ENCODE measurements at regions not wholly inside any gene's neighbourhood (a gene's known extent, or its start where the extent isn't known, plus 50 kb on each side); places are given as distances from the start of the nearest gene placed in this dataset.

DNA sequence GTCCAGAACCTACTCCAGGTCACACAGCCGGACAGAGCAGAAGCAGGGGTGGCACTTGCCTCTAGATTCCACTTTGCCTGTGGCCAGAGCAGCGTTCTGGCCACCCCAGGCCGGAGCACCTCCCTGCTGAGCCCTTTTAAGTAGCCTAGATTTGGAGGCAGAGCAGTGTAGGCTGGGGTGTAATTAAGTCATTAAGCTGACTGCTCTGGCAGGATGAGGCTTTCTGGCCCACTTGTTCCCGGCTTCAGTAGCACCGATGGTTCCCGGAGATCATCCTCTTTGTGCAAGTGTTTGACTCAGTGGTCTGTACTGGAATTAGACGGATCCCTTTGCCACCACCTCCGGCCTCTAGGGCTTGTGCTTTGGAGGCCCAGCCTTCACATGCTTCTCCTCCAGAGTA lies 281.9 kb upstream of the ANKRD55 start:
- H3K36me3 ChIP-seq: no peaks in the 10 kb centered on the region
- no peaks in the 10 kb centered on the region for H3K4me1 ChIP-seq
- no peaks in the 10 kb centered on the region for H3K27me3 ChIP-seq
- intact Hi-C loops (cut with DNase I; ENCODE audit: low total_unique reads): no loop called here
- no peak for TF ChIP-seq POLR2A (IDR thresholded peaks at IDR 0.05)
- TF ChIP-seq CTCF (IDR thresholded peaks at IDR 0.05): no peak
- no peak overlapping the region for H3K4me3 ChIP-seq
- no peak overlapping the region for H3K27ac ChIP-seq
- no peak for DNase-seq
- H3K9me3 ChIP-seq: no peaks in the 10 kb centered on the region

DNA sequence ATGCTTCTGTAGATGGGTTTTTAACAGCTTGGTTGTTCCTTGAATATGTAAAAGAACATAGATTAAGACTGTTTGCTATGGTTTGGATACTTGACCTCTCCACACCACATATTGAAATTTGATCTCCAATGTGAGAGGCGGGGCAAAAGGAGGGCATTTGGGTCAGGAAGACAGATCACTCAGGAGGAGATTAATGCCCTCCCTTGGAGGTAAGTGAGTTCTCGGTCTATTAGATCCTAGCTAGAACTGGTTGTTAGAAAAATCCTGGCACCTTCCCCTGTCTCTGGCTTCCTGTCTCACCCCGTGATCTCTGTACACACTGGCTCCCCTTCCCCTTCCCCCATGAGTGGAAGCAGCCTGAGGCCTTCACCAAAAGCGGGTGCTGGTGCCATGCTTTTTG lies 281.1 kb upstream of the ANKRD55 start:
- intact Hi-C loops (cut with DNase I; ENCODE audit: low total_unique reads): no loop called here
- H3K4me1 ChIP-seq: no peaks in the 10 kb centered on the region
- H3K9me3 ChIP-seq: no peaks in the 10 kb centered on the region
- TF ChIP-seq CTCF (IDR thresholded peaks at IDR 0.05) (no peak), POLR2A (IDR thresholded peaks at IDR 0.05) (no peak)
- no peak for DNase-seq
- H3K27me3 ChIP-seq: no peaks in the 10 kb centered on the region
- H3K36me3 ChIP-seq: no peaks in the 10 kb centered on the region
- no peak overlapping the region for H3K4me3 ChIP-seq
- no peak overlapping the region for H3K27ac ChIP-seq

DNA sequence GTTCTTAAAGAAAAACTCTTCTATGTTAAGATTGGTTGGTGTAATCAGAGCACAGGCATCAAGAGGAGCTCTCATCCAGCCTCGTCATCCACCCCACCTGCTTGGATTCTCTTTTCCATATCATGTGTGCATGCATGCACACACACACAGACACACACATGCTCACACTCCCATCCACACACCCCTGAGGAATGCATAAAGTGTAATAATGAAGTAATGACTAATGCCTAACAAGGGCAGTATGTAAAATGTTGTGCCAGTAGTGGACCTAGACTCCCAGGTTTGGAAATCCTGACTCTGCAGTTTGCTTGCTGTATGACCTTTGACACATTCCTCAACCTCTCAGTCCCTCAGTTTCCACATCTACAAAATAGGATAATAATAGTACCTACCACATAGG lies 280.0 kb upstream of the ANKRD55 start:
- no peak for DNase-seq
- Histone ChIP-seq H3K9me3 (no peaks in the 10 kb centered on the region), H3K27ac (no peak overlapping the region), H3K4me3 (no peak overlapping the region), H3K27me3 (no peaks in the 10 kb centered on the region), H3K36me3 (no peaks in the 10 kb centered on the region), H3K4me1 (no peaks in the 10 kb centered on the region)
- TF ChIP-seq POLR2A (IDR thresholded peaks at IDR 0.05) (no peak), CTCF (IDR thresholded peaks at IDR 0.05) (no peak)
- intact Hi-C loops (cut with DNase I; ENCODE audit: low total_unique reads): no loop called here

DNA sequence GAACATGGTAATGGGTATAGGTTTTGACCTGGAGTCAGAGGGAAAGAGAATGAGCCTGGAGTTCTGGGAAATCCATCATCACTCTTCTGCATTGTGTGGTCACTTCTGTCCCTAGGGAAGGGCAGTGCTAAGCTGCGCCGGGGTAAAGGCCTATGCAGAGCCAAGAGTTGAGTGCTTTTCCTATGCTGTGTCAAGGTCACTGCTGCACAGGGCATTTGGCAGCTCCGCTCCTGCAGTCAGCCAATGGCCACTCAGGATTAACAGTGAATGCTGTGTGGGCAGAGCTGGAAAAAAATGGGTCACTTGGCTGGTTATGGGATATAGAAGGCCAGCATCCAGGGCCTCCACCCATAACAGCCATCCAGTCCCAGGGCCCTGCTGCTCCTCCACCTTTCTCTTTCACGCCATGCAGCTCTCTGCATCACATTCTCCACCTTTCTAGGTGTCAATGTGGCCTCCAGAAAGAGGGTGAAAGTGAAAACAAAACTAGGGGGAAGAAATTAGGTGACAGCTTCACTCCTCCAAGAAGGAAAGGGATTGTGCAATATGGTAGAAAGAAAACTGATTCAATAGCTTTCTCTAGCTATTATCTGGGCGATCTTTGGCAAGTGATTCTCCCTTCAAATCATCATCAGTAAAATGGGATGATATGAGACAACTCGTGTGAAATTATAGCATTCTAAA lies 279.3 kb upstream of the ANKRD55 start:
- TF ChIP-seq POLR2A (IDR thresholded peaks at IDR 0.05) (no peak), CTCF (IDR thresholded peaks at IDR 0.05) (no peak)
- H3K27me3 ChIP-seq: no peaks in the 10 kb centered on the region

DNA sequence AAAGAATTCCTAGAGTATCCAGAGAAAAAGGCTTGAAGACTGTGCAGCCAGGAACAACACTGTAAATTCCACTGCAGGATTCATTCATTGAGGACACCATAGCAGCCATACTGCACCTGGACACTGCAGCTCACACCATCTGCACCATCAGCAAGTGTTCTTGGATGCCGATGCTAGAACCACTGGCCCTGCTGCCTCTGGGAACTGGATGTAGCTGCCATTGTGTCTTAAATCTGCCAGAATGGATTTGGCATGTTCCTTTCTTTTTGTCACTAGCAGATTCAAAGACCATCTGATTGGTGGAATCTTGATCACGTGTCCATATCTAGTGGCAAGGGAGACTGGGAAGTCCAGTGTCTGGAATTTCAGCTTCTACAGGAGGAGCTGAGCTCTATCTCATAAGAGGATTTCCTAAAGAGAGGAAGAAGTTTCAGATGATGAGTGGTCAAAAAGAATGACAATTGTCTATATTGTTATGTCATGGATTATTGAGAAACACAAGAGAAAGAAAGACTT lies 278.3 kb upstream of the ANKRD55 start:
- no peak for TF ChIP-seq CTCF (IDR thresholded peaks at IDR 0.05)
- no peak for TF ChIP-seq POLR2A (IDR thresholded peaks at IDR 0.05)
- H3K4me1 ChIP-seq: no peaks in the 10 kb centered on the region
- no peak overlapping the region for H3K27ac ChIP-seq
- H3K36me3 ChIP-seq: no peaks in the 10 kb centered on the region
- H3K9me3 ChIP-seq: no peaks in the 10 kb centered on the region
- no peak overlapping the region for H3K4me3 ChIP-seq
- intact Hi-C loops (cut with DNase I; ENCODE audit: low total_unique reads): no loop called here
- DNase-seq: no peak
- no peaks in the 10 kb centered on the region for H3K27me3 ChIP-seq

More for the DNA sequence above, 279.3 kb upstream of the ANKRD55 start:
- Histone ChIP-seq H3K9me3 (no peaks in the 10 kb centered on the region), H3K27ac (no peak overlapping the region), H3K4me3 (no peak overlapping the region), H3K4me1 (no peaks in the 10 kb centered on the region), H3K36me3 (no peaks in the 10 kb centered on the region)
- intact Hi-C loops (cut with DNase I; ENCODE audit: low total_unique reads): no loop called here
- DNase-seq: peak in 1 of 2 donors; percentile 28

All from uterus (tissue), 3 donors.